ENCODE measurements at regions not wholly inside any gene's neighbourhood (a gene's known extent, or its start where the extent isn't known, plus 50 kb on each side); places are given as distances from the start of the nearest gene placed in this dataset.
"Not testable (repeated sequence)": the region's sequence is repeated elsewhere in the genome, so short reads cannot be mapped to it uniquely, and the experiment has no call there.

DNA sequence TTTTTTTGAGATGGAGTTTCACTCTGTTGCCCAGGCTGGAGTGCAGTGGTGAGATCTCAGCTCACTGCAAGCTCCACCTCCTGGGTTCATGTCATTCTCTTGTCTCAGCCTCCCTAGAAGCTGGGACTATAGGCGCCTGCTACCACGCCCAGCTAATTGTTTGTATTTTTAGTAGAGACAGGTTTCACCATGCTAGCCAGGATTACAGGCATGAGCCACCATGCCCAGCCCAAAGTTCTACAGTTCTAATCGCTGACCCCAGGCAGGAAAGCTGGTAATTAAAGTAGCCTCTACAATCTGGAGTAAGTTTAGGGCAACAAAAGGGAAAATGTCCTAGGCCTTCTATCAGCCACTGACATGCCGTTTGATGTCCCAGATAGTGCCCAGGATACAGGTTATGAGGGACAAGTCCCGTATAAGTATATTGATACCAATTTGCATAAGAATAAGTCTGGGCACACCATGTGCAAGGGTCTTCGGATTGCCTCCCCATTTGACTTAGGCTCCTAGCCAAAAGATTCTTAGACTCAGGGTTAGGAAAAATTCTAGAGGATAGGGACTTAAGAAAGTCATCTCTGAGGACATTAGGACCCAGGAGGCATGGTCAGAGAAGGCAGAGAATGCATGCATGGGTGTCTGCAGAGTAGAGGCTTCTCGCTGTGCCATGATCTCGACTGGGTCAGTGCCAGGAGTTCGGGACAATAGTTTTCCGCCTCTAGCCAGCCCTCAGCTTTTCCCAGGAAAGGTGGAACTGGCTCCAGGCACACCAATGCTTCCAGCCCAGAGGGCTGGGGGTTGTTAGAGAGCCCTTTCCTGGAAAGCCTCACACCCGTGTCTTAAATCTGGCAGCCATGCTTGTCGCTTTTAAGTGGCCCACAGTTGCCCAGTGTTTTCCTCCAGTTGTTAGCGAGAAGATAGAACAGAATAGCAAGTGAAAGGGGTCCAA, 1111.1 kb downstream of the TAF11L14 start:
- no peak for DNase-seq

GRCh38 chr5:18745988-18746615, 1111.8 kb downstream of the TAF11L14 start:
- DNase-seq: no peak

DNA sequence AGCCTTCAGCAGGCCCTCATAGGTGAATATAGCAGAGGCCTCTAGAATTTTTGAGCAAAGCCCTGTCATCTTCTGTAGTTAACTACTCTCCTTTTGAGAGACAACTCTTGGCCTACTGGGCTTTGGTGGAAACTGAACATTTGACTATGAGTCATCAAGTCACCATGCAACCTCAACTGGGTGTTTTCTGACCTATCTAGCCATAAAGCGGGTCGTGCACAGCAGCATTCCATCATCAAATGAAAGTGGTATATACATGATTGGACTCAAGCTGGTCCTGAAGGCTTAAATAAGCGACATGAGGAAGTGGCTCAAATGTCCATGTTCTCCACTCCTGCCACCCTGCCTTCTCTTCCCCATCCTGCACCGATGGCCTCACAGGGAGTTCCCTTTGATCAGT, 1115.5 kb downstream of the TAF11L14 start:
- DNase-seq: no peak

DNA sequence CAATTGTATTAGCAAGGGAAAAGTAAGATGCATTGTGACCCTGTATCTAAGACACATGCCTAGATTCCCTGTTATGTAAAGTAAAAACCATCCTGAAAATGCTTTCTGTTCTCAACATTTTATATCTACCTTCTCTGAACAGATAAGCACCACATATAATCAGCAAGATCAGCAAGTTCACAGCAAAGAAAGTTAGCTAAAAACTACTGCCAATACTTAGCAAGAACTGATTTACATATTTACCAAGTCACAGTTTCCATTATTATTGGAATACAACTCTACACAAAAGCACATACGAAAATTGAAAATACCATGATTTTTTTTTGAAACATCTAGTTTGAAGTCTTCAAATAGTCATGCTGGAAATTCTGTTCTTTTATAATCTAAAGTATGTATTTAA, 1118.1 kb downstream of the TAF11L14 start:
- DNase-seq: no peak

- no peak for DNase-seq
Observed at GRCh38 chr5:18754201-18754600, 1119.9 kb downstream of the TAF11L14 start.

GRCh38 chr5:18761801-18762200, 1127.5 kb downstream of the TAF11L14 start:
- DNase-seq: no peak

DNA sequence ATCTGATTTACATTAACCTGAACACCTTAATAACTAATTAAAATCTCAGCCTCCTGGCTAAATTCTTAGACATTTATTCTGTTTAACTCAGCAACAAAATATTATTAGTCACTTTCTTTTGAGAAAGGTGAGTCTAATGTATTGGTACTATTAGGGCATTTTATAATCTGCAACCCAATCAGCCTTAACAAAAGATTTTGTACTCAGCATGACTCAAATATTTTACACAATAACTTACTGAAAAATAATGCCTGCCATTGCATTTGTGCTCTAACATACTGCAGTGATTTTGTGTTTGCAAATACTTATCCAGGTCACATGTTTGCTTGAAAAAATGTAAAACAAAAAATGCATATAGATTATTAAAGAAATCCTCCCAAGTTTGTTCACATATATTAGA, 1129.9 kb downstream of the TAF11L14 start:
- no peak for DNase-seq

DNA sequence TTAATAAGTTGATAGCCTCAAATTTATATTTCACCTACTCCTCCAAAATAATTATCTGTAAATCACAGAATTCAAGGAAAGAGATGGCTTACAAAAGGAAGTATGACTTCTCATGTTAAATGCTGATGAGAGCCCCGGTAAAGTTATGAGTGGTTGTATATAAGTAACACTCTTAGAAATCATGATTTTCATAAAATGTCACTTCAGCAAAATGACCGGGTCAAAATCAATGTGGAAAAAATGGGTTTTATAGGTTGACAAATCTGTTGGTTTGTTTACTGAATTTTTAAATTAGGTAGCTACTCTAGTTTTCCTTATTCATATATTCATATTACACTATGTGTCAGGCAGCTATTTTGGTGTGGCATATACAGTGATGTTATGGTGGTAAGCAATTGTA, 1131.0 kb downstream of the TAF11L14 start:
- DNase-seq: no peak

GRCh38 chr5:18771097-18771610, 1136.9 kb downstream of the TAF11L14 start:
- no peak for DNase-seq

GRCh38 chr5:18772475-18772874, 1138.2 kb downstream of the TAF11L14 start:
- DNase-seq: no peak

GRCh38 chr5:18778225-18778624, 1144.0 kb downstream of the TAF11L14 start:
- no peak for DNase-seq

DNA sequence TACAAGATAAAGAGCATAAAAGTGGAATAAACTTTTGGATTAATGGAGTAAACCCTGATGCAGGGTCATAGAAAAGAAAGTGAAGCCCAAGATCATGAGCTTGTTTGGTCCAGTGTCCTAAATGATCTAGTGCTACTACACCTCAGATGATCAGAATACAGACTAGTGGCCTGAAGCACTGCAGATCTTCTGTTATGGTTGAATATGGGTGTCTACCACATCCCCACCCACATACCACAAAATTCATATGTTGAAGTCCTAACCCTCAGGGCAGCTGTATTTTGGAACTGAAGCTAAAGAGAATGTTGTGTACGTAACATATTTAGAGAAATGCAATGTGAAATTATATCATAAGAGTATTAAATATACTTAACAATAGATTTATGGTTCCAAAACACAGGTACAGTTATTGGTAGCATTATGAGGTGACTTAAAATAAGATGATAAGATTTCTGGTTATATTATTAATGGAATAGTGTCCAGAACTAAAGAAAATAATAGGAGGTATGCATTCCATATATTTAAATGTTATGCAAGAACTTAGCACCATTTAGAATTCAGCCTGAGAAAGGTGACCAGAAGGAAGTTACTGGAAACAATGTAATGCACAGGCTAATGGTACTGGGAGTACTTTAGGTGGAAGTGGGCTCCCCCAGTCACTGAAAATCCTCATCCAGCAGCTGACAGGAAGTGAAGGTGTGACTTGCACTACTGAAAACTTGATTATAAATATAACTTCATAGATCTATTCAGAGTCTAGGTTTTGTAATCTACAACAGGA, 1155.1 kb downstream of the TAF11L14 start:
- no peak for DNase-seq

DNA sequence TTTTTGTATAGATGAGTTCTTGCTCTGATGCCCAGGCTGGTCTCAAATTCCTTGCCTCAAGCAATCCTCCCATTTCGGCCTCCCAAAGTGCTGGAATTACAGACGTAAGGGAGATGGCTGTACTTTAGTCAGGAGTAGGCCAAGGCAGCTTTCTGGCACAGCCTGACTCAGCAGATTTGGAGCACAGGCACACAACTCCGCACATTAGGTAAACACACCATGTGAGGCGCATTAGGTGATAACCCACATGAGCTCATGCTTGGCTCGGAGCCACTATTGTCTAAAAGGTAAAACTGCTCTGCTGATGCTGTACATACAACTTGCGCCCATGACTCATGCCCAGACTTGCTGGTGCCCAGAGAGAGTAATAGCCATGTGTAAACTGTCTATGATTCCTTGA, 1157.9 kb downstream of the TAF11L14 start:
- DNase-seq: no peak

DNA sequence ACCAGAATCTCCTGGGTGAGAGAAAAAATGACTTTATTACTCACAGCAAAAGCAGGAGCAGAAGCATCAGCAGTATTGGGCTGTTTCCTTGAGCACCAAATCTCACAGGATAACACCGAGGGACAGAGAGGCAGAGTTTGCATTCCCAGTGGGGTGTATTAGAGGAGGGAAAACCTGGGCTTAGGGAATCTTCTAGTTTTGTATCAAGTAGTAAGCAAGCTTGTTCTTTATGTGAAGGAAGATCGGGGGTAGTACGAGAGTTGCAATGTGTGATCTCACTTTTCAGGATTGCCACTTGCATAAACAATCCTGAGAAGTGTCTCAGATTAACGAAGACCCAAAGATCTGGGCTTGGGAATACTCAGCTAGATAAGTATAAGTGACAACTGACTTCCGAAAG, 1163.0 kb downstream of the TAF11L14 start:
- no peak for DNase-seq

GRCh38 chr5:18798058-18798457, 1163.8 kb downstream of the TAF11L14 start:
- no peak for DNase-seq

DNA sequence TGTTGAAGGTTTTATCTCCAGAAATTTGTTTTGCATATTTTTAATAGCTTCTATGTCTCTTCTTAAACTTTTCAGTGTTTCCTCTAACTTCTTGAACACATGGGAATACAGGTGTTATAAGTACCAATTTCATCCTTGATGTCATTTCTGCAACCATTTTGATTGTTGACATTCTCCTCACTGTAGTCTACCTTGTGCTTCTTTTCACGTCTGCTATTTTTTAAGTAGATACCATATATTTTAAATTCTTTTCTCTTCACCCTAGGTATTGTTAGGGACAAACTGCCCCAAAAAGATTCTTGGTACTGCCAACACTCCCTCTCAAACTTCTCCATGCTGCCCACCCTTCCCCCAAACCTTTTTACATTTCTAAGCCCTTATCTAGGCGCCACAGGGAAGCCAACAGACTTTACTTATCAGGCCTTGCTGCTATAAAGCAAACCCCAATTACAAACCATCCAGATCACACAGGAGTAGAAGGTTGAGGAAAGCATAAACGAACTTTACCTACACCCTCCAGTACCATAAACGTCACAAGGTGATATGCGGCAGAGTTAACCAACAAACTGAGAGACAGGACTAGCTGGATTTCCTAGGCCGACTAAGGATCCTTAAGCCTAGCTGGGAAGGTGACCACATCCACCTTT, 1165.3 kb downstream of the TAF11L14 start:
- DNase-seq: no peak

- no peak for DNase-seq
Observed at GRCh38 chr5:18800293-18801025, 1166.2 kb downstream of the TAF11L14 start.

- not testable (repeated sequence) for DNase-seq
Observed at GRCh38 chr5:18801413-18801812, 1167.2 kb downstream of the TAF11L14 start.

- DNase-seq: no peak
Observed at GRCh38 chr5:18802336-18802735, 1168.1 kb downstream of the TAF11L14 start.

GRCh38 chr5:18805376-18805775, 1171.1 kb downstream of the TAF11L14 start:
- no peak for DNase-seq

GRCh38 chr5:18807256-18808149, 1173.2 kb downstream of the TAF11L14 start:
- no peak for DNase-seq
